K562 (cell line): ENCODE measurements at regions not wholly inside any gene's neighbourhood (a gene's known extent, or its start where the extent isn't known, plus 50 kb on each side); places are given as distances from the start of the nearest gene placed in this dataset.

Experiments
- ATAC-seq: fragments of 200-7000 bp; cut with Tn5 transposase; 3 replicates; pipeline ENCODE4 v1.9.1; 2020; ENCODE audit warnings: moderate library complexity
- BruUV-seq: library from RNA; stranded (reverse); fragments of 400-500 nt; replicated peaks from 2 replicates; lab custom pipeline; 2021; lab: Mats Ljungman, UMichigan
- CTCF ChIA-PET: fragments of 300-600 bp; formaldehyde crosslinking; extraction: SDS; loops from one replicate; lab custom pipeline; 2021; ENCODE audit warnings: low intra/inter-chr PET ratio; lab: Yijun Ruan, JAX
- POLR2A ChIA-PET: fragments of 300-600, 350-650 bp; sonication (Branson Sonifier 250); formaldehyde crosslinking; extraction: SDS; loops from one replicate; lab custom pipeline; 2021; ENCODE audit warnings: antibody characterized with exemption, inconsistent platforms; lab: Yijun Ruan, JAX
- DNase-seq, 4 experiments: peaks; one replicate each; pipeline versions ENCODE4 v3.0.0 to v3.0.0-alpha.2; 2011 to 2018; ENCODE audit warnings: low spot score in 3 of 4, mixed read lengths in 3 of 4; ENCODE audit errors: extremely low read depth in 1 of 4
- FAIRE-seq: peaks from 2 replicates; lab custom pipeline; 2011; peaks lifted over from hg19 to GRCh38; lab: Jason Lieb, UNC
- H2AFZ ChIP-seq: 2 replicates; pipeline ENCODE4 v1.6.0; 2011; ENCODE audit warnings: low read depth, low read length, control low read depth, inconsistent platforms
- H3K27ac ChIP-seq: fragments of 200-600 bp; 3 replicates; pipeline ENCODE4 v1.8.0; 2011; ENCODE audit warnings: low read depth, mild to moderate bottlenecking, control low read depth, inconsistent platforms, low read length, moderate library complexity, mixed read lengths; ENCODE audit errors: extremely low read depth
- H3K27me3 ChIP-seq, 2 experiments: fragments of 300-600 bp in 1 of 2; 2 replicates in 1 of 2; 3 replicates in 1 of 2; pipeline versions ENCODE4 v1.6.0 to v1.8.0; 2011; ENCODE audit warnings: inconsistent platforms in 2 of 2, low read length in 2 of 2, mild to moderate bottlenecking in 1 of 2, mixed read lengths in 1 of 2, moderate library complexity in 1 of 2; ENCODE audit not compliant: control insufficient read depth in 2 of 2, insufficient read depth in 2 of 2
- H3K36me3 ChIP-seq: fragments of 300-600 bp; 3 replicates; pipeline ENCODE4 v1.8.0; 2011; ENCODE audit warnings: mild to moderate bottlenecking, low read length, inconsistent platforms; ENCODE audit not compliant: control insufficient read depth, insufficient read depth
- H3K4me1 ChIP-seq, 2 experiments: fragments of 200-600 bp in 1 of 2; replicated peaks in 1 of 2; 2 replicates in 1 of 2; 3 replicates in 1 of 2; pipeline versions ENCODE4 v1.5.1 to v1.8.0; 2011; ENCODE audit warnings: inconsistent platforms in 2 of 2, low read length in 2 of 2, mild to moderate bottlenecking in 1 of 2, mixed read lengths in 1 of 2, moderate library complexity in 1 of 2; ENCODE audit not compliant: control insufficient read depth in 2 of 2, insufficient read depth in 2 of 2
- H3K4me2 ChIP-seq: 2 replicates; pipeline ENCODE4 v1.6.1; 2011; ENCODE audit warnings: low read length, control low read depth, inconsistent platforms, mixed read lengths; ENCODE audit not compliant: insufficient read depth
- H3K4me3 ChIP-seq: fragments of 200-600 bp; sonication (generic), shearing (Covaris generic); 2 replicates; pipeline ENCODE4 v1.5.1; 2016; ENCODE audit warnings: control low read depth, inconsistent platforms
- H3K79me2 ChIP-seq: fragments of 200-600 bp; 3 replicates; pipeline ENCODE4 v1.8.0; 2011; ENCODE audit warnings: low read length, inconsistent platforms; ENCODE audit not compliant: control insufficient read depth, insufficient read depth
- H3K9ac ChIP-seq, 2 experiments: 2 replicates each; pipeline versions ENCODE4 v1.6.0 to v1.6.1; 2011; ENCODE audit warnings: low read depth in 2 of 2, low read length in 2 of 2, control low read depth in 1 of 2, inconsistent platforms in 1 of 2, mild to moderate bottlenecking in 1 of 2, mixed read lengths in 1 of 2; ENCODE audit not compliant: insufficient read depth in 1 of 2
- H3K9me1 ChIP-seq: one replicate; pipeline ENCODE4 v1.6.0; 2011; ENCODE audit warnings: inconsistent platforms, mild to moderate bottlenecking, low read length, moderate library complexity; ENCODE audit not compliant: control insufficient read depth, insufficient read depth
- H3K9me3 ChIP-seq: replicated peaks from 2 replicates; pipeline ENCODE4 v1.5.1; 2011; ENCODE audit warnings: low read depth, low read length, inconsistent platforms; ENCODE audit not compliant: control insufficient read depth, insufficient read depth
- H4K20me1 ChIP-seq: replicated peaks from 2 replicates; pipeline ENCODE4 v1.6.1; 2011; ENCODE audit warnings: low read length, inconsistent platforms, mixed read lengths; ENCODE audit not compliant: control insufficient read depth, insufficient read depth
- KLF10 ChIP-seq: fragments of 250-450 bp; sonication (Bioruptor Pico); IDR thresholded peaks from 2 replicates; pipeline ENCODE4 v1.6.1; 2021; ENCODE audit warnings: matching md5 sums
- LEF1 ChIP-seq: fragments of 450-650 bp; IDR thresholded peaks from 2 replicates; pipeline ENCODE4 v1.6.1; 2016; ENCODE audit warnings: mild to moderate bottlenecking
- RAD21 ChIP-seq, 2 experiments: fragments of 250-450 bp in 1 of 2; fragments of 450-650 bp in 1 of 2; sonication (Bioruptor Pico) in 1 of 2; formaldehyde crosslinking in 1 of 2; IDR thresholded peaks in 1 of 2; conservative IDR thresholded peaks in 1 of 2; 2 replicates each; pipeline versions ENCODE4 v1.4.0 to v1.8.0; 2020 to 2022; ENCODE audit warnings: mild to moderate bottlenecking in 2 of 2, moderate library complexity in 1 of 2
- STAG1 ChIP-seq: sonication (generic); formaldehyde crosslinking; IDR thresholded peaks from 2 replicates; pipeline ENCODE4 v1.5.0; 2020; ENCODE audit warnings: missing genetic modification reagents, borderline replicate concordance
- ZNF197 ChIP-seq: fragments of 200-800 bp; sonication (Bioruptor generic); IDR thresholded peaks from 2 replicates; pipeline ENCODE4 v1.6.1; 2016; ENCODE audit warnings: low read depth, missing genetic modification characterization, missing compliant biosample characterization
- ZNF347 ChIP-seq: fragments of 450-650 bp; formaldehyde crosslinking; IDR thresholded peaks from 2 replicates; pipeline ENCODE4 v1.4.0; 2020; ENCODE audit warnings: low read depth, mild to moderate bottlenecking, moderate library complexity
- ZNF76 ChIP-seq: fragments of 250-450 bp; sonication (Bioruptor Pico); IDR thresholded peaks from 2 replicates; pipeline ENCODE4 v1.4.0; 2020; ENCODE audit warnings: mild to moderate bottlenecking, moderate library complexity, borderline replicate concordance
- ZNF766 ChIP-seq: fragments of 200-800 bp; sonication (Bioruptor generic); conservative IDR thresholded peaks from 2 replicates; pipeline ENCODE4 v1.6.1; 2016; ENCODE audit warnings: missing genetic modification characterization, missing compliant biosample characterization
- ZNF778 ChIP-seq: fragments of 450-650 bp; formaldehyde crosslinking; IDR thresholded peaks from 2 replicates; pipeline ENCODE4 v1.4.0; 2020; ENCODE audit warnings: mild to moderate bottlenecking, moderate library complexity
- WGBS: fragments of 100-300 bp; shearing (Covaris generic); methylation state at CpG from one replicate; pipeline ENCODE4 v1.1.6; 2016; ENCODE audit warnings: low coverage, mixed read lengths; ENCODE audit not compliant: insufficient coverage; ENCODE audit errors: missing lambda C conversion rate; 5-methylcytosine and 5-hydroxymethylcytosine counted together
- in situ Hi-C: fragments of 300-500 bp; cut with MboI; formaldehyde crosslinking; loops from 4 replicates; pipeline ENCODE4 v1.15.0; 2018; ENCODE audit warnings: inconsistent platforms, mixed read lengths
- intact Hi-C: fragments of 100-400 bp; cut with micrococcal nuclease; formaldehyde crosslinking; loops from 2 replicates; pipeline ENCODE4 v1.14.2; 2022
- TF ChIP-seq, protein P1 (sequence below), 3 experiments: IDR thresholded peaks in 2 of 3; conservative IDR thresholded peaks in 1 of 3; 2 replicates each; pipeline ENCODE4 v1.5.1; 2011 to 2012; ENCODE audit warnings: low read length in 3 of 3, mild to moderate bottlenecking in 3 of 3, control low read depth in 2 of 3, improper control_type of control experiment in 1 of 3, inconsistent platforms in 1 of 3, low read depth in 1 of 3, mixed read lengths in 1 of 3, moderate library complexity in 1 of 3; ENCODE audit not compliant: insufficient read depth in 2 of 3
- TF ChIP-seq, protein P2 (sequence below): fragments of 450-650 bp; formaldehyde crosslinking; IDR thresholded peaks from 2 replicates; pipeline ENCODE4 v1.4.0; 2020; ENCODE audit warnings: mild to moderate bottlenecking, moderate library complexity
- TF ChIP-seq, protein P3 (sequence below): sonication (generic); formaldehyde crosslinking; IDR thresholded peaks from 2 replicates; pipeline ENCODE4 v1.8.0; 2022; ENCODE audit warnings: missing genetic modification reagents, mild to moderate bottlenecking, borderline replicate concordance
- TF ChIP-seq, protein P4 (sequence below): fragments of 450-650 bp; formaldehyde crosslinking; IDR thresholded peaks from 2 replicates; pipeline ENCODE4 v1.4.0; 2020; ENCODE audit warnings: mild to moderate bottlenecking, moderate library complexity

DNA sequence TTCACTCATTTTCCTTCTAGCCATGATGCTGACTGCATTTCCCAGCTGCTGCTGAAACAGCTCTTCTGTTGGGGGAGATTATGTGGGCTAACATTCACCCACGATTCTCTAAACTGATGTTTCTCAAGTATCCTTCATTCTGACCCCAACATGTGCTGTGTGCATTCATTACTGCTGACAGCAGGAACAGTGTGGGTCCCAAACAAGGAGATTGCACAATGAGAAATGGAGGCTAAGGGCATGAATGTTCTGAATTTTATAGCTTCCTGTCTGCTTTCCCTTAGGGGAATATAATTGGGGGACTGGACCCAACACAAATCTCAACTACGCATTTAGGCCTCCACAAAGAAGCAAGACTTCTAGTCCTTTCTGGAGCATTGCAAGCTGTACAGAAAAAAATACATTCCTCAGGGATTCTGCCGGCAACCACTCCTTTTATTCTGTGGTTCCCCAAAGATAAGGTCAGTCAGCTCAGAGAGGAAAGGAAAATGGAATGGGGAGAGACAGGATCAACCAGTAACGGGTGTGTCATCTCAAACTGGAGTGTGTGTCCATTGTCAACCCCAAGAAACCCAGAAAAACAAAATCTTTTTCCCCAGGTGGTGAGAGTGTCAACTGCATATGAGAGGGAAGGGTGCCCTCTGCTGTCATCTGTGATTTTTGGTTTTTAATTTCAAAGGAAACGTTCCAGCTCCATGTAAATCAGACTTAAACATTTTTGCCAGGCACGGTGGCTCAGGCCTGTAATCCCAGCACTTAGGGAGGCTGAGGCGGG lies 81.5 kb upstream of the EGFL6 start:
- intact Hi-C loops, result loop anchor here (1.0 to 10.0 kb wide), 6 partner anchors 133 to 663 kb away; no protein-coding TSS in a partner anchor
- POLR2A ChIA-PET, result interaction anchor here (0.6 to 1.0 kb wide), 2 partner anchors 512 to 541 kb away, joined by 3 to 5 read pairs; no protein-coding TSS in a partner anchor
- Histone ChIP-seq H3K9me3 (no peaks in the 10 kb centered on the region), H3K4me1 (no peaks in the 10 kb centered on the region), H3K79me2 (no peaks in the 10 kb centered on the region), H2AFZ (0 out of 2 replicates have a peak overlapping the region, but pooled peaks have one; percentile 45), H3K27ac (no peak overlapping the region), H3K9ac (no peak overlapping the region), H3K4me2 (no peak overlapping the region), H3K36me3 (no peaks in the 10 kb centered on the region), H3K9me1 (no peaks in the 10 kb centered on the region), H3K27me3 (no peaks in the 10 kb centered on the region; a peak in 2 of 5 replicates), H4K20me1 (no peaks in the 10 kb centered on the region), H3K4me3 (no peak overlapping the region)
- peak; percentile 87 for FAIRE-seq
- in situ Hi-C loops, result loop anchor here (25.0 kb wide), 1 partner anchor 676 kb away; no protein-coding TSS in a partner anchor
- CTCF ChIA-PET, result interaction anchor here (0.7 to 2.1 kb wide), 4 partner anchors 502 to 674 kb away, joined by 3 to 9 read pairs (median 4); no protein-coding TSS in a partner anchor
- 0% methylated on average over 6 of the region's 7 CpGs for WGBS
- BruUV-seq, result no TSS peak
- ATAC-seq, result peak; percentile 90
- DNase-seq, result peak; percentile 12 to 58 (median 27)
- TF ChIP-seq, protein P1, sequence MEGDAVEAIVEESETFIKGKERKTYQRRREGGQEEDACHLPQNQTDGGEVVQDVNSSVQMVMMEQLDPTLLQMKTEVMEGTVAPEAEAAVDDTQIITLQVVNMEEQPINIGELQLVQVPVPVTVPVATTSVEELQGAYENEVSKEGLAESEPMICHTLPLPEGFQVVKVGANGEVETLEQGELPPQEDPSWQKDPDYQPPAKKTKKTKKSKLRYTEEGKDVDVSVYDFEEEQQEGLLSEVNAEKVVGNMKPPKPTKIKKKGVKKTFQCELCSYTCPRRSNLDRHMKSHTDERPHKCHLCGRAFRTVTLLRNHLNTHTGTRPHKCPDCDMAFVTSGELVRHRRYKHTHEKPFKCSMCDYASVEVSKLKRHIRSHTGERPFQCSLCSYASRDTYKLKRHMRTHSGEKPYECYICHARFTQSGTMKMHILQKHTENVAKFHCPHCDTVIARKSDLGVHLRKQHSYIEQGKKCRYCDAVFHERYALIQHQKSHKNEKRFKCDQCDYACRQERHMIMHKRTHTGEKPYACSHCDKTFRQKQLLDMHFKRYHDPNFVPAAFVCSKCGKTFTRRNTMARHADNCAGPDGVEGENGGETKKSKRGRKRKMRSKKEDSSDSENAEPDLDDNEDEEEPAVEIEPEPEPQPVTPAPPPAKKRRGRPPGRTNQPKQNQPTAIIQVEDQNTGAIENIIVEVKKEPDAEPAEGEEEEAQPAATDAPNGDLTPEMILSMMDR (IDR thresholded peaks at IDR 0.05 in 2 of 3, conservative IDR thresholded peaks at IDR 0.05 in 1 of 3; ENCODE audit: insufficient read depth in 2 of 3, low read depth in 1 of 3, low read length in 3 of 3), result peak; percentile 50 to 74 (median 73); a peak in 5 of 6 replicates
- TF ChIP-seq, protein P2, sequence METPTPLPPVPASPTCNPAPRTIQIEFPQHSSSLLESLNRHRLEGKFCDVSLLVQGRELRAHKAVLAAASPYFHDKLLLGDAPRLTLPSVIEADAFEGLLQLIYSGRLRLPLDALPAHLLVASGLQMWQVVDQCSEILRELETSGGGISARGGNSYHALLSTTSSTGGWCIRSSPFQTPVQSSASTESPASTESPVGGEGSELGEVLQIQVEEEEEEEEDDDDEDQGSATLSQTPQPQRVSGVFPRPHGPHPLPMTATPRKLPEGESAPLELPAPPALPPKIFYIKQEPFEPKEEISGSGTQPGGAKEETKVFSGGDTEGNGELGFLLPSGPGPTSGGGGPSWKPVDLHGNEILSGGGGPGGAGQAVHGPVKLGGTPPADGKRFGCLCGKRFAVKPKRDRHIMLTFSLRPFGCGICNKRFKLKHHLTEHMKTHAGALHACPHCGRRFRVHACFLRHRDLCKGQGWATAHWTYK (CRISPR knock-in tag), result no peak
- TF ChIP-seq ZNF778 (no peak), ZNF347 (no peak), KLF10 (no peak), ZNF76 (CRISPR knock-in tag) (no peak), LEF1 (no peak), ZNF766 (CRISPR knock-in tag) (no peak), ZNF197 (no peak), STAG1 (peak; percentile 48; the same call in 1 of the 2 replicates), RAD21 (CRISPR knock-in tag; conservative IDR thresholded peaks at IDR 0.05 in 1 of 2, IDR thresholded peaks at IDR 0.05 in 1 of 2) (peak; percentile 80 to 89)
- TF ChIP-seq, protein P3, sequence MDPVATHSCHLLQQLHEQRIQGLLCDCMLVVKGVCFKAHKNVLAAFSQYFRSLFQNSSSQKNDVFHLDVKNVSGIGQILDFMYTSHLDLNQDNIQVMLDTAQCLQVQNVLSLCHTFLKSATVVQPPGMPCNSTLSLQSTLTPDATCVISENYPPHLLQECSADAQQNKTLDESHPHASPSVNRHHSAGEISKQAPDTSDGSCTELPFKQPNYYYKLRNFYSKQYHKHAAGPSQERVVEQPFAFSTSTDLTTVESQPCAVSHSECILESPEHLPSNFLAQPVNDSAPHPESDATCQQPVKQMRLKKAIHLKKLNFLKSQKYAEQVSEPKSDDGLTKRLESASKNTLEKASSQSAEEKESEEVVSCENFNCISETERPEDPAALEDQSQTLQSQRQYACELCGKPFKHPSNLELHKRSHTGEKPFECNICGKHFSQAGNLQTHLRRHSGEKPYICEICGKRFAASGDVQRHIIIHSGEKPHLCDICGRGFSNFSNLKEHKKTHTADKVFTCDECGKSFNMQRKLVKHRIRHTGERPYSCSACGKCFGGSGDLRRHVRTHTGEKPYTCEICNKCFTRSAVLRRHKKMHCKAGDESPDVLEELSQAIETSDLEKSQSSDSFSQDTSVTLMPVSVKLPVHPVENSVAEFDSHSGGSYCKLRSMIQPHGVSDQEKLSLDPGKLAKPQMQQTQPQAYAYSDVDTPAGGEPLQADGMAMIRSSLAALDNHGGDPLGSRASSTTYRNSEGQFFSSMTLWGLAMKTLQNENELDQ (CRISPR knock-in tag), result no peak
- TF ChIP-seq, protein P4, sequence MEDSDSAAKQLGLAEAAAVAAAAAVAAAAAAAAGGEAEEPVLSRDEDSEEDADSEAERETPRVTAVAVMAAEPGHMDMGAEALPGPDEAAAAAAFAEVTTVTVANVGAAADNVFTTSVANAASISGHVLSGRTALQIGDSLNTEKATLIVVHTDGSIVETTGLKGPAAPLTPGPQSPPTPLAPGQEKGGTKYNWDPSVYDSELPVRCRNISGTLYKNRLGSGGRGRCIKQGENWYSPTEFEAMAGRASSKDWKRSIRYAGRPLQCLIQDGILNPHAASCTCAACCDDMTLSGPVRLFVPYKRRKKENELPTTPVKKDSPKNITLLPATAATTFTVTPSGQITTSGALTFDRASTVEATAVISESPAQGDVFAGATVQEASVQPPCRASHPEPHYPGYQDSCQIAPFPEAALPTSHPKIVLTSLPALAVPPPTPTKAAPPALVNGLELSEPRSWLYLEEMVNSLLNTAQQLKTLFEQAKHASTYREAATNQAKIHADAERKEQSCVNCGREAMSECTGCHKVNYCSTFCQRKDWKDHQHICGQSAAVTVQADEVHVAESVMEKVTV (CRISPR knock-in tag), result peak; percentile 75
